NOMO-1 (cell line): ENCODE measurements at regions not wholly inside any gene's neighbourhood (a gene's known extent, or its start where the extent isn't known, plus 50 kb on each side); places are given as distances from the start of the nearest gene placed in this dataset.

Source experiments
- DNase-seq, 2 experiments: peaks; one replicate each; lab custom pipeline; 2025; ENCODE audit not compliant: unreplicated experiment in 2 of 2; lab: John Stamatoyannopoulos, UW

- DNase-seq = no peak
Observed at GRCh38 chr2:126771501-126772195, 115.7 kb downstream of the GYPC start.

GRCh38 chr2:126774290-126774689 is 118.3 kb downstream of the GYPC start:
- no peak for DNase-seq

- DNase-seq = no peak
Observed at GRCh38 chr2:126774761-126775160, 118.8 kb downstream of the GYPC start.

GRCh38 chr2:126775300-126775985 is 119.5 kb downstream of the GYPC start:
- no peak for DNase-seq

- DNase-seq = no peak
Observed at GRCh38 chr2:126776255-126776654, 120.3 kb downstream of the GYPC start.

GRCh38 chr2:126776692-126777619 is 121.0 kb downstream of the GYPC start:
- DNase-seq = peak; percentile 69 to 72

- DNase-seq = no peak
Observed at GRCh38 chr2:126777620-126777978, 121.1 kb upstream of the TEX51 start.

GRCh38 chr2:126778561-126779501 is 119.9 kb upstream of the TEX51 start:
- no peak for DNase-seq

GRCh38 chr2:126781206-126781605 is 117.5 kb upstream of the TEX51 start:
- DNase-seq = no peak

GRCh38 chr2:126781806-126782205 is 116.9 kb upstream of the TEX51 start:
- no peak for DNase-seq

- no peak for DNase-seq
Observed at GRCh38 chr2:126782648-126783047, 116.0 kb upstream of the TEX51 start.

- no peak for DNase-seq
Observed at GRCh38 chr2:126783341-126783740, 115.3 kb upstream of the TEX51 start.

- DNase-seq = no peak
Observed at GRCh38 chr2:126784045-126784444, 114.6 kb upstream of the TEX51 start.

- no peak for DNase-seq
Observed at GRCh38 chr2:126784621-126785020, 114.1 kb upstream of the TEX51 start.

- no peak for DNase-seq
Observed at GRCh38 chr2:126785236-126785635, 113.5 kb upstream of the TEX51 start.

GRCh38 chr2:126785862-126786261 is 112.8 kb upstream of the TEX51 start:
- DNase-seq = no peak

- no peak for DNase-seq
Observed at GRCh38 chr2:126786765-126787164, 111.9 kb upstream of the TEX51 start.

- no peak for DNase-seq
Observed at GRCh38 chr2:126787289-126787688, 111.4 kb upstream of the TEX51 start.

GRCh38 chr2:126788113-126788512 is 110.6 kb upstream of the TEX51 start:
- no peak for DNase-seq

- no peak for DNase-seq
Observed at GRCh38 chr2:126788652-126789051, 110.0 kb upstream of the TEX51 start.
